HepG2 (cell line): ENCODE measurements at regions not wholly inside any gene's neighbourhood (a gene's known extent, or its start where the extent isn't known, plus 50 kb on each side); places are given as distances from the start of the nearest gene placed in this dataset.

Experiments
- ATAC-seq: fragments of 200-7000 bp; cut with Tn5 transposase; 3 replicates; pipeline ENCODE4 v1.9.1; 2020; ENCODE audit warnings: mild to moderate bottlenecking, moderate library complexity
- BruUV-seq: library from RNA; stranded (reverse); fragments of 400-500 nt; replicated peaks from 2 replicates; lab custom pipeline; 2021; lab: Mats Ljungman, UMichigan
- CTCF ChIA-PET: fragments of 300-600 bp; formaldehyde crosslinking; extraction: SDS; loops from one replicate; lab custom pipeline; 2021; ENCODE audit warnings: low total read pairs, inconsistent platforms, low intra/inter-chr PET ratio; lab: Yijun Ruan, JAX
- POLR2A ChIA-PET: fragments of 350-600 bp; sonication (Branson Sonifier 250); formaldehyde crosslinking; loops from one replicate; lab custom pipeline; 2020; ENCODE audit warnings: antibody characterized with exemption, inconsistent platforms; lab: Yijun Ruan, JAX
- DNase-seq: peaks from one replicate; pipeline ENCODE4 v3.0.0-alpha.2; 2015; ENCODE audit warnings: low spot score
- FAIRE-seq: peaks from 3 replicates; lab custom pipeline; 2011; peaks lifted over from hg19 to GRCh38; lab: Jason Lieb, UNC
- H2AFZ ChIP-seq: one replicate; pipeline ENCODE4 v1.6.1; 2011; ENCODE audit warnings: low read length, inconsistent platforms
- H3K27ac ChIP-seq: fragments of 300-600 bp; 3 replicates; pipeline ENCODE4 v1.8.0; 2011; ENCODE audit warnings: mixed run types, mild to moderate bottlenecking, mixed read lengths, low read length, inconsistent platforms; ENCODE audit not compliant: insufficient read depth; ENCODE audit errors: extremely low read length
- H3K27me3 ChIP-seq, 2 experiments: fragments of 200-600 bp in 1 of 2; 2 replicates in 1 of 2; 3 replicates in 1 of 2; pipeline versions ENCODE4 v1.6.0 to v1.8.0; 2011; ENCODE audit warnings: low read length in 2 of 2, mild to moderate bottlenecking in 2 of 2, moderate library complexity in 2 of 2, inconsistent platforms in 1 of 2; ENCODE audit not compliant: insufficient read depth in 2 of 2, control insufficient read depth in 1 of 2
- H3K36me3 ChIP-seq, 2 experiments: fragments of 200-600 bp in 1 of 2; replicated peaks in 1 of 2; 2 replicates in 1 of 2; 3 replicates in 1 of 2; pipeline versions ENCODE4 v1.5.1 to v1.8.0; 2011; ENCODE audit warnings: low read length in 2 of 2, inconsistent platforms in 1 of 2; ENCODE audit not compliant: insufficient read depth in 2 of 2, control insufficient read depth in 1 of 2
- H3K4me1 ChIP-seq: 2 replicates; pipeline ENCODE4 v1.5.1; 2012; ENCODE audit warnings: low read length, inconsistent platforms; ENCODE audit not compliant: insufficient read depth
- H3K4me2 ChIP-seq: 2 replicates; pipeline ENCODE4 v1.6.0; 2011; ENCODE audit warnings: low read depth, low read length, inconsistent platforms
- H3K4me3 ChIP-seq, 3 experiments: fragments of 200-600 bp in 1 of 3; sonication (generic), shearing (Covaris generic) in 1 of 3; replicated peaks in 1 of 3; 2 replicates each; pipeline ENCODE4 v1.5.1; 2011 to 2016; ENCODE audit warnings: low read length in 3 of 3, inconsistent platforms in 2 of 3, low read depth in 2 of 3, mild to moderate bottlenecking in 2 of 3, control low read depth in 1 of 3, mixed read lengths in 1 of 3; ENCODE audit not compliant: insufficient read depth in 1 of 3
- H3K79me2 ChIP-seq: one replicate; pipeline ENCODE4 v1.6.1; 2011; ENCODE audit warnings: low read length, inconsistent platforms; ENCODE audit not compliant: insufficient read depth
- H3K9ac ChIP-seq: 2 replicates; pipeline ENCODE4 v1.6.0; 2011; ENCODE audit warnings: mild to moderate bottlenecking, low read depth, low read length, inconsistent platforms; ENCODE audit not compliant: insufficient read depth
- H3K9me3 ChIP-seq: 2 replicates; pipeline ENCODE4 v1.5.1; 2012; ENCODE audit warnings: mild to moderate bottlenecking, low read length
- H4K20me1 ChIP-seq: 2 replicates; pipeline ENCODE4 v1.6.0; 2011; ENCODE audit warnings: inconsistent platforms, mild to moderate bottlenecking, low read length, moderate library complexity; ENCODE audit not compliant: insufficient read depth
- GABPB1 ChIP-seq: IDR thresholded peaks from 2 replicates; pipeline ENCODE4 v1.6.1; 2016; ENCODE audit warnings: mild to moderate bottlenecking, missing genetic modification reagents, moderate library complexity, missing compliant biosample characterization
- GZF1 ChIP-seq: sonication (generic); formaldehyde crosslinking; IDR thresholded peaks from 2 replicates; pipeline ENCODE4 v1.5.1; 2020; ENCODE audit warnings: mild to moderate bottlenecking, missing genetic modification reagents
- MAFK ChIP-seq, 2 experiments: IDR thresholded peaks in 1 of 2; conservative IDR thresholded peaks in 1 of 2; 2 replicates each; pipeline ENCODE4 v1.6.1; 2011; ENCODE audit warnings: improper control_type of control experiment in 2 of 2, low read length in 2 of 2
- PHF20 ChIP-seq: sonication (generic); formaldehyde crosslinking; IDR thresholded peaks from 2 replicates; pipeline ENCODE4 v1.5.0; 2020; ENCODE audit warnings: mild to moderate bottlenecking, missing genetic modification reagents
- SAP130 ChIP-seq: IDR thresholded peaks from 2 replicates; pipeline ENCODE4 v1.6.1; 2016; ENCODE audit warnings: low read depth
- SKI ChIP-seq: fragments of 450-650 bp; IDR thresholded peaks from one replicate; pipeline ENCODE4 v1.6.1; 2018; ENCODE audit warnings: mild to moderate bottlenecking; ENCODE audit not compliant: partially characterized antibody
- SMAD1 ChIP-seq: sonication (generic); formaldehyde crosslinking; IDR thresholded peaks from 2 replicates; pipeline ENCODE4 v1.4.0; 2020; ENCODE audit warnings: missing genetic modification reagents, low read depth, mild to moderate bottlenecking, borderline replicate concordance
- ZNF251 ChIP-seq: sonication (generic); formaldehyde crosslinking; IDR thresholded peaks from 2 replicates; pipeline ENCODE4 v1.9.0; 2021; ENCODE audit warnings: mild to moderate bottlenecking, missing genetic modification reagents
- ZNF335 ChIP-seq: sonication (generic); formaldehyde crosslinking; IDR thresholded peaks from 2 replicates; pipeline ENCODE4 v1.4.0; 2020; ENCODE audit warnings: missing genetic modification reagents
- ZNF33A ChIP-seq: sonication (generic); formaldehyde crosslinking; IDR thresholded peaks from 2 replicates; pipeline ENCODE4 v1.5.1; 2020; ENCODE audit warnings: missing genetic modification reagents, mild to moderate bottlenecking, moderate library complexity, borderline replicate concordance
- ZNF446 ChIP-seq: sonication (generic); formaldehyde crosslinking; IDR thresholded peaks from 2 replicates; pipeline ENCODE4 v1.5.0; 2020; ENCODE audit warnings: mild to moderate bottlenecking, missing genetic modification reagents
- ZNF460 ChIP-seq: sonication (generic); formaldehyde crosslinking; IDR thresholded peaks from 2 replicates; pipeline ENCODE4 v1.5.1; 2020; ENCODE audit warnings: missing genetic modification reagents, mild to moderate bottlenecking, borderline replicate concordance
- ZNF577 ChIP-seq: sonication (generic); formaldehyde crosslinking; IDR thresholded peaks from 2 replicates; pipeline ENCODE4 v1.4.0; 2020; ENCODE audit warnings: mild to moderate bottlenecking, low read depth, missing genetic modification reagents, borderline replicate concordance
- ZNF740 ChIP-seq: sonication (generic); formaldehyde crosslinking; IDR thresholded peaks from 2 replicates; pipeline ENCODE4 v1.4.0; 2020; ENCODE audit warnings: missing genetic modification reagents
- WGBS: methylation state at CpG from one replicate; pipeline ENCODE4 v1.1.6; 2017; ENCODE audit warnings: low lambda C conversion rate; 5-methylcytosine and 5-hydroxymethylcytosine counted together
- in situ Hi-C: cut with HindIII; loops from 2 replicates; pipeline ENCODE4 v1.10.0; 2017; ENCODE audit warnings: low pct_unique_long_range_greater_than_20kb; ENCODE audit not compliant: extremely low pct_ligation_motif_present
- intact Hi-C: fragments of 100-400 bp; cut with micrococcal nuclease; formaldehyde crosslinking; loops from one replicate; pipeline ENCODE4 v1.10.0; 2022; ENCODE audit not compliant: unreplicated experiment
- TF ChIP-seq, protein P1 (sequence below): sonication (generic); formaldehyde crosslinking; IDR thresholded peaks from 2 replicates; pipeline ENCODE4 v1.5.0; 2020; ENCODE audit warnings: missing genetic modification reagents, mild to moderate bottlenecking, borderline replicate concordance
- TF ChIP-seq, protein P2 (sequence below): sonication (generic); formaldehyde crosslinking; IDR thresholded peaks from 2 replicates; pipeline ENCODE4 v1.4.0; 2020; ENCODE audit warnings: mild to moderate bottlenecking, missing genetic modification reagents

GRCh38 chr4:11261066-11261850, 167.4 kb downstream of the HS3ST1 start:
- whole genome bisulfite sequencing: 57% methylated on average over 7 of the region's 7 CpGs
- in situ Hi-C loops: no loop called here
- no peaks in the 10 kb centered on the region for H3K79me2 ChIP-seq
- POLR2A ChIA-PET: no interaction called here
- no peak overlapping the region for H3K4me2 ChIP-seq
- FAIRE-seq (no peak), ATAC-seq (no peak), DNase-seq (no peak)
- H3K4me3 ChIP-seq: no peak overlapping the region
- TF ChIP-seq ZNF33A: no peak
- TF ChIP-seq, protein P1, sequence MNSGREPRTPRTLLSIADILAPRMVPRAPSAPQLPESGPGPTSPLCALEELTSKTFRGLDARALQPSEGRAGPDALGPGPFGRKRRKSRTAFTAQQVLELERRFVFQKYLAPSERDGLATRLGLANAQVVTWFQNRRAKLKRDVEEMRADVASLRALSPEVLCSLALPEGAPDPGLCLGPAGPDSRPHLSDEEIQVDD (CRISPR knock-in tag): no peak
- TF ChIP-seq ZNF251 (CRISPR knock-in tag): no peak
- no peak for TF ChIP-seq SMAD1 (CRISPR knock-in tag)
- no peak for TF ChIP-seq GABPB1 (CRISPR knock-in tag)
- no peak for TF ChIP-seq GZF1
- TF ChIP-seq SKI: no peak
- TF ChIP-seq, protein P2, sequence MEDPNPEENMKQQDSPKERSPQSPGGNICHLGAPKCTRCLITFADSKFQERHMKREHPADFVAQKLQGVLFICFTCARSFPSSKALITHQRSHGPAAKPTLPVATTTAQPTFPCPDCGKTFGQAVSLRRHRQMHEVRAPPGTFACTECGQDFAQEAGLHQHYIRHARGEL (CRISPR knock-in tag): no peak
- TF ChIP-seq SAP130 (CRISPR knock-in tag): no peak
- TF ChIP-seq ZNF446: no peak
- no peak for TF ChIP-seq MAFK (conservative IDR thresholded peaks at IDR 0.05 in 1 of 2, IDR thresholded peaks at IDR 0.05 in 1 of 2; ENCODE audit: low read length in 2 of 2)
- TF ChIP-seq ZNF335 (CRISPR knock-in tag): no peak
- TF ChIP-seq ZNF740: no peak
- TF ChIP-seq PHF20 (CRISPR knock-in tag): no peak
- no peak for TF ChIP-seq ZNF460
- TF ChIP-seq ZNF577 (CRISPR knock-in tag): no peak
- intact Hi-C loops: no loop called here
- CTCF ChIA-PET: no interaction called here
- H3K36me3 ChIP-seq: no peaks in the 10 kb centered on the region
- no peaks in the 10 kb centered on the region for H3K4me1 ChIP-seq
- no TSS peak for BruUV-seq
- peaks cover 77% of the 10 kb centered on the region for H3K9me3 ChIP-seq
- no peak overlapping the region for H2AFZ ChIP-seq
- H3K9ac ChIP-seq: no peak overlapping the region
- no peaks in the 10 kb centered on the region for H4K20me1 ChIP-seq
- H3K27ac ChIP-seq: no peak overlapping the region
- no peaks in the 10 kb centered on the region for H3K27me3 ChIP-seq
